ENCODE measurements at regions not wholly inside any gene's neighbourhood (a gene's known extent, or its start where the extent isn't known, plus 50 kb on each side); places are given as distances from the start of the nearest gene placed in this dataset.
"Not testable (repeated sequence)": the region's sequence is repeated elsewhere in the genome, so short reads cannot be mapped to it uniquely, and the experiment has no call there.

DNA sequence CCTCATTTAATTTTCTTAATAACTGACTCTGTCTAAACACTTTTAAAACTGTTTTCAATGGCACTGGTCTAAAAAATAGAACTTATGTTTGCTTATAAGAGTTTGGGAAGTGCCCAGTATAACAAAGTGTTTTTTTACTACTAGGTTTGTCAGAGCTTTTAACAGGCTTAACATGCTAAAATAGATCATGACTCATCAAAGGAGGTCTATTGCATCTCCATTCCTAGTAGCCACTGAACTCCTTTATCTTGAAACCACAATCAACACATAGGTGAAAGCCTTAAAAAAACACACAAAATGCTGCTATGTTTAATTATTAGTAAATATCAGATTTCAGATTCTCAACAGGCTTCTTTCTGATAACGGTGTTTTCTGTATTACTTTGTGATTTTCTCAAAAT lies 196.4 kb upstream of the KIF2B start:
- ATAC-seq (ENCODE audit: poor library complexity) (no peak), DNase-seq (no peak)
- no peak overlapping the region for H3K27ac ChIP-seq (ENCODE audit: low read depth in 1 of 2, low read length in 2 of 2)
- CTCF ChIA-PET, result no interaction called here
- Mint-ChIP-seq H3K36me3 (ENCODE audit: low read depth) (no peaks in the 10 kb centered on the region), H3K9me3 (peaks cover 3% of the 10 kb centered on the region), H3K4me3 (no peak overlapping the region), H3K27ac (no peak overlapping the region), H3K4me1 (ENCODE audit: low read depth) (no peaks in the 10 kb centered on the region), H3K27me3 (no peaks in the 10 kb centered on the region)
- no peak for TF ChIP-seq CTCF (IDR thresholded peaks at IDR 0.05)
- H3K27me3 ChIP-seq (ENCODE audit: control insufficient read depth in 1 of 2, insufficient read depth in 2 of 2, low read length in 2 of 2), result no peaks in the 10 kb centered on the region
- POLR2A ChIA-PET, result no interaction called here
- H3K4me1 ChIP-seq (ENCODE audit: insufficient read depth, low read length), result no peaks in the 10 kb centered on the region
- no peaks in the 10 kb centered on the region for H3K9me3 ChIP-seq (ENCODE audit: control insufficient read depth in 1 of 2, insufficient read depth in 1 of 2, low read length in 2 of 2)
- intact Hi-C loops (cut with DNase I, micrococcal nuclease), result loop anchor here in 1 of 2 experiments (10.0 kb wide), 1 partner anchor 51 kb away; no protein-coding TSS in a partner anchor
- H3K4me3 ChIP-seq (ENCODE audit: low read length), result no peak overlapping the region
- H3K36me3 ChIP-seq (ENCODE audit: insufficient read depth, low read length), result no peaks in the 10 kb centered on the region

GRCh38 chr17:53619025-53619424 lies 203.7 kb upstream of the KIF2B start:
- Histone ChIP-seq H3K27ac (ENCODE audit: low read depth in 1 of 2, low read length in 2 of 2) (no peak overlapping the region), H3K9me3 (ENCODE audit: control insufficient read depth in 1 of 2, insufficient read depth in 1 of 2, low read length in 2 of 2) (peaks cover 0 to 4% of the 10 kb centered on the region in 2 experiments), H3K4me3 (ENCODE audit: low read length) (no peak overlapping the region), H3K27me3 (ENCODE audit: control insufficient read depth in 1 of 2, insufficient read depth in 2 of 2, low read length in 2 of 2) (no peaks in the 10 kb centered on the region), H3K4me1 (ENCODE audit: insufficient read depth, low read length) (no peaks in the 10 kb centered on the region), H3K36me3 (ENCODE audit: insufficient read depth, low read length) (no peaks in the 10 kb centered on the region)
- CTCF ChIA-PET, result no interaction called here
- no peak for TF ChIP-seq CTCF (IDR thresholded peaks at IDR 0.05)
- intact Hi-C loops (cut with DNase I, micrococcal nuclease), result no loop called here
- Mint-ChIP-seq H3K36me3 (ENCODE audit: low read depth) (no peaks in the 10 kb centered on the region), H3K4me1 (ENCODE audit: low read depth) (no peaks in the 10 kb centered on the region), H3K4me3 (no peak overlapping the region), H3K27me3 (no peaks in the 10 kb centered on the region), H3K9me3 (peaks cover 3% of the 10 kb centered on the region), H3K27ac (no peak overlapping the region)
- POLR2A ChIA-PET, result no interaction called here
- ATAC-seq (ENCODE audit: poor library complexity), result no peak
- DNase-seq, result no peak

DNA sequence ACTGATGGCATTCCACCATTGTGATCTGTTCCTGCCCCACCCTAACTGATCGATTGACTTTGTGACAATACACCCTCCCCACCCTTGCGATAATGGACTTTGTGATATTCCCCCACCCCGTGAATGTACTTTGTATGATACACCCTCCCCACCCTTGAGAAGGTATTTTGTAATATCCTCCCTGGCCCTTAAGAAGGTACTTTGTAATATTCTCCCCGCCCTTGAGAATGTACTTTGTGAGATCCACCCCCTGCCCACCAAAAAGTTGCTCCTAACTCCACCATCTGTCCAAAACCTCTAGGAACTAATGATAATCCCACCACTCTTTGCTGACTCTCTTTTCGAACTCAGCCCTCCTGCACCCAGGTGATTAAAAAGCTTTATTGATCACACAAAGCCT lies 214.5 kb upstream of the KIF2B start:
- H3K4me1 Mint-ChIP-seq (ENCODE audit: low read depth); H3K36me3 ChIP-seq (ENCODE audit: insufficient read depth, low read length); H3K4me1 ChIP-seq (ENCODE audit: insufficient read depth, low read length); H3K4me3 ChIP-seq (ENCODE audit: low read length); H3K27me3 Mint-ChIP-seq; H3K27me3 ChIP-seq (ENCODE audit: control insufficient read depth in 1 of 2, insufficient read depth in 2 of 2, low read length in 2 of 2); H3K27ac ChIP-seq (ENCODE audit: low read depth in 1 of 2, low read length in 2 of 2); intact Hi-C loops (cut with DNase I, micrococcal nuclease); H3K9me3 ChIP-seq (ENCODE audit: control insufficient read depth in 1 of 2, insufficient read depth in 1 of 2, low read length in 2 of 2); DNase-seq; CTCF ChIA-PET; H3K4me3 Mint-ChIP-seq; H3K27ac Mint-ChIP-seq; H3K36me3 Mint-ChIP-seq (ENCODE audit: low read depth); ATAC-seq (ENCODE audit: poor library complexity): not testable (repeated sequence)
- H3K9me3 Mint-ChIP-seq, result peaks cover 17% of the 10 kb centered on the region
- POLR2A ChIA-PET, result interaction anchor here (0.6 kb wide), 1 partner anchor 479 kb away, joined by 3 read pairs; no protein-coding TSS in a partner anchor

- no peaks in the 10 kb centered on the region for H3K27me3 ChIP-seq (ENCODE audit: control insufficient read depth in 1 of 2, insufficient read depth in 2 of 2, low read length in 2 of 2)
Observed at GRCh38 chr17:53607475-53607874, 215.3 kb upstream of the KIF2B start.

More at GRCh38 chr17:53607475-53607874, 215.3 kb upstream of the KIF2B start:
- Histone ChIP-seq H3K4me3 (ENCODE audit: low read length) (no peak overlapping the region), H3K36me3 (ENCODE audit: insufficient read depth, low read length) (no peaks in the 10 kb centered on the region), H3K27ac (ENCODE audit: low read depth in 1 of 2, low read length in 2 of 2) (no peak overlapping the region), H3K4me1 (ENCODE audit: insufficient read depth, low read length) (no peaks in the 10 kb centered on the region), H3K9me3 (ENCODE audit: control insufficient read depth in 1 of 2, insufficient read depth in 1 of 2, low read length in 2 of 2) (peaks cover 0 to 5% of the 10 kb centered on the region in 2 experiments)
- ChIA-PET CTCF (no interaction called here), POLR2A (interaction anchor here (0.6 kb wide), 1 partner anchor 479 kb away, joined by 3 read pairs; no protein-coding TSS in a partner anchor)
- H3K27me3 Mint-ChIP-seq, result no peaks in the 10 kb centered on the region
- no peak for ATAC-seq (ENCODE audit: poor library complexity)
- no peak overlapping the region for H3K27ac Mint-ChIP-seq
- no peak overlapping the region for H3K4me3 Mint-ChIP-seq
- no peaks in the 10 kb centered on the region for H3K36me3 Mint-ChIP-seq (ENCODE audit: low read depth)
- intact Hi-C loops (cut with DNase I, micrococcal nuclease), result no loop called here
- no peak for DNase-seq
- no peak for TF ChIP-seq CTCF (IDR thresholded peaks at IDR 0.05)
- H3K9me3 Mint-ChIP-seq, result peaks cover 13% of the 10 kb centered on the region
- H3K4me1 Mint-ChIP-seq (ENCODE audit: low read depth), result no peaks in the 10 kb centered on the region
